ENCODE measurements at regions not wholly inside any gene's neighbourhood (a gene's known extent, or its start where the extent isn't known, plus 50 kb on each side); places are given as distances from the start of the nearest gene placed in this dataset.

- Histone ChIP-seq H3K9me3 (no peaks in the 10 kb centered on the region), H3K27ac (no peak overlapping the region), H3K36me3 (no peaks in the 10 kb centered on the region), H3K4me1 (no peaks in the 10 kb centered on the region), H3K27me3 (no peaks in the 10 kb centered on the region), H3K4me3 (no peak overlapping the region)
- no peak for DNase-seq
- intact Hi-C loops (cut with DNase I), result no loop called here
- no peak for TF ChIP-seq CTCF (IDR thresholded peaks at IDR 0.05)
- TF ChIP-seq POLR2A (IDR thresholded peaks at IDR 0.05), result no peak
- WGBS, 2 donors, result 80 to 90% methylated on average over 1 of the region's 1 CpG
These were observed 80.2 kb upstream of the PTPRR start for GRCh38 chr12:71000748-71001147.

- 75 to 86% methylated on average over 2 of the region's 2 CpGs for WGBS, 2 donors
- intact Hi-C loops (cut with DNase I), result no loop called here
- Histone ChIP-seq H3K9me3 (no peaks in the 10 kb centered on the region), H3K36me3 (no peaks in the 10 kb centered on the region), H3K4me3 (no peak overlapping the region), H3K27me3 (no peaks in the 10 kb centered on the region), H3K4me1 (no peaks in the 10 kb centered on the region), H3K27ac (no peak overlapping the region)
- no peak for DNase-seq
- TF ChIP-seq CTCF (IDR thresholded peaks at IDR 0.05) (no peak), POLR2A (IDR thresholded peaks at IDR 0.05) (no peak)
These were observed 79.7 kb upstream of the PTPRR start for GRCh38 chr12:71000255-71000654.

GRCh38 chr12:70994217-70994788 lies 73.8 kb upstream of the PTPRR start:
- Histone ChIP-seq H3K27ac (peak overlapping the region in 3 of 4 donors; percentile 29 to 73 (median 67)), H3K4me1 (peaks cover 0 to 7% (median 0%) of the 10 kb centered on the region in 3 donors), H3K36me3 (no peaks in the 10 kb centered on the region), H3K9me3 (no peaks in the 10 kb centered on the region), H3K27me3 (no peaks in the 10 kb centered on the region), H3K4me3 (no peak overlapping the region)
- intact Hi-C loops (cut with DNase I), result no loop called here
- no peak for DNase-seq
- TF ChIP-seq POLR2A (IDR thresholded peaks at IDR 0.05), result no peak
- 28 to 34% methylated on average over 5 of the region's 5 CpGs for WGBS, 2 donors

GRCh38 chr12:70989232-70989631 lies 68.7 kb upstream of the PTPRR start:
- TF ChIP-seq CTCF (IDR thresholded peaks at IDR 0.05) (no peak), POLR2A (IDR thresholded peaks at IDR 0.05) (no peak)
- WGBS, 2 donors, result 73 to 74% methylated on average over 2 of the region's 2 CpGs
- no peak overlapping the region for H3K27ac ChIP-seq
- H3K4me1 ChIP-seq, result peaks cover 0 to 4% (median 0%) of the 10 kb centered on the region in 3 donors
- intact Hi-C loops (cut with DNase I), result no loop called here
- no peaks in the 10 kb centered on the region for H3K9me3 ChIP-seq
- no peak overlapping the region for H3K4me3 ChIP-seq
- H3K27me3 ChIP-seq, result no peaks in the 10 kb centered on the region
- DNase-seq, result no peak
- H3K36me3 ChIP-seq, result no peaks in the 10 kb centered on the region

GRCh38 chr12:70985850-70986249 lies 65.3 kb upstream of the PTPRR start:
- Histone ChIP-seq H3K9me3 (no peaks in the 10 kb centered on the region), H3K36me3 (no peaks in the 10 kb centered on the region), H3K4me3 (no peak overlapping the region), H3K27ac (no peak overlapping the region), H3K4me1 (no peaks in the 10 kb centered on the region), H3K27me3 (no peaks in the 10 kb centered on the region)
- 34 to 39% methylated on average over 1 of the region's 1 CpG for whole genome bisulfite sequencing, 2 donors
- TF ChIP-seq POLR2A (IDR thresholded peaks at IDR 0.05) (no peak), CTCF (IDR thresholded peaks at IDR 0.05) (no peak)
- intact Hi-C loops (cut with DNase I), result no loop called here
- no peak for DNase-seq

- H3K4me3 ChIP-seq, result no peak overlapping the region
- no peaks in the 10 kb centered on the region for H3K9me3 ChIP-seq
- WGBS, 2 donors, result 62 to 65% methylated on average over 4 of the region's 4 CpGs
- no peak overlapping the region for H3K27ac ChIP-seq
- H3K36me3 ChIP-seq, result no peaks in the 10 kb centered on the region
- no peaks in the 10 kb centered on the region for H3K4me1 ChIP-seq
- DNase-seq, result no peak
- intact Hi-C loops (cut with DNase I), result no loop called here
- no peak for TF ChIP-seq POLR2A (IDR thresholded peaks at IDR 0.05)
- TF ChIP-seq CTCF (IDR thresholded peaks at IDR 0.05), result no peak
- no peaks in the 10 kb centered on the region for H3K27me3 ChIP-seq
These were observed 63.2 kb upstream of the PTPRR start for GRCh38 chr12:70983692-70984091.
